NCI-H82 treated with DMSO at 0.1 percent for 48 hours (cell line): ENCODE measurements at regions not wholly inside any gene's neighbourhood (a gene's known extent, or its start where the extent isn't known, plus 50 kb on each side); places are given as distances from the start of the nearest gene placed in this dataset.
"Not testable (repeated sequence)": the region's sequence is repeated elsewhere in the genome, so short reads cannot be mapped to it uniquely, and the experiment has no call there.

Experiments used
- DNase-seq: peaks from one replicate; lab custom pipeline; 2025; ENCODE audit not compliant: unreplicated experiment; lab: John Stamatoyannopoulos, UW

GRCh38 chr5:23963449-23963848 lies 456.0 kb downstream of the PRDM9 start:
- DNase-seq = no peak

DNA sequence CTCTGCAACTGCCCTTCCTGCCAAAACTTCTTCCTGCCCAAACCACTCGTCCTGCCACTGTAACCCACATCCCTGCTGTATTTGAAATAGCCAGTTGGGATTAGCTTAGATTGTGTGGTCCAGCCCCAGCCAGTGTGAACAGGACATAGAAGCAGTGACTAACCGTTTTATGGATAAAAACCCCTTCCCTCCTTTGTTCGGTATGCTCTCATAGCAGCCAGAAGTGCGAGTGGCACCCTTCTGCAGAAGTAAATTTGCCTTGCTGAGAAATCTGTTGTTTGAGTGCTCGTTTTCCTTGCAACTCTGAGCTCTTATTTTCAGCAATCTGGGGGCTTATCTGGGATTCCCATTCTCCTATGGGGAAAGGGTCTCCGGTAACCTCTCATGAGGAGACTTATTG lies 470.0 kb downstream of the PRDM9 start:
- DNase-seq = no peak

DNA sequence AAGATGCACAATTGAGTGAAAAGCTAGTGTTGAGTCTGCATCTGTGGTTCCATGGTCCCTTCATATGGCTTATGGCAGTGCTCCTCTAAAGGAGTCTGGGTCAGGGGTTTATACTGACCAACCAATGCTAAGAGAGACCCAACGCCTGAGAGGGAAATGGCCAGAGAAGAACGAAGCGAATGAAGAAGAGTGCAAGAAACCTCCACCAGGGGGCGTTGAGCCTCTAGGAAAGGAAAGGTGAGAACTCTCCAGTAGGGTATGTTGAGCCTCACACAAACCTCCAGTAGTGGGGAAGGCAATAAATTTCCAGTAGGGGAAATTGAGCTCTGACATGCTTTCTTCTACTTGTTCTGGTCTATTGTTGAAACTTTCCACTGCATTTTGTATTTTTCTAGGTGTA lies 470.6 kb downstream of the PRDM9 start:
- DNase-seq = no peak

DNA sequence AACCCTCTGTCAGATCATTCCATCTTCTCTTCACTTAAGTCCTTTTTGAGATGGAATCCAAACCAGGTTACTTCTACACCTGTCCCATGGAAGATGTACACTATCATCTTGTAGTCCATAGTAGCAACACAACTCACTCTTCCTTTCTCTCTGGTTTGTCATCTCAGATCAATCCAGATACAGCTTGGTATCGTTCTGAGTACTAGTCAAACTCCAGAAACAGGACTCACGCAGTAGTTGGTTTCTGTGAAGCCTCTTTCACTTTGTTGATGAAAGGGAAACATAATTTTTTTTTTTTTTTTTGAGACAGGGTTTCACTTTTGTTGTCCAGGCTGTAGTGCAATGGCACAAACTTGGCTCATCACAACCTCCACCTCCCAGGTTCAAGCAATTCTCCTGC lies 484.0 kb downstream of the PRDM9 start:
- no peak for DNase-seq

DNA sequence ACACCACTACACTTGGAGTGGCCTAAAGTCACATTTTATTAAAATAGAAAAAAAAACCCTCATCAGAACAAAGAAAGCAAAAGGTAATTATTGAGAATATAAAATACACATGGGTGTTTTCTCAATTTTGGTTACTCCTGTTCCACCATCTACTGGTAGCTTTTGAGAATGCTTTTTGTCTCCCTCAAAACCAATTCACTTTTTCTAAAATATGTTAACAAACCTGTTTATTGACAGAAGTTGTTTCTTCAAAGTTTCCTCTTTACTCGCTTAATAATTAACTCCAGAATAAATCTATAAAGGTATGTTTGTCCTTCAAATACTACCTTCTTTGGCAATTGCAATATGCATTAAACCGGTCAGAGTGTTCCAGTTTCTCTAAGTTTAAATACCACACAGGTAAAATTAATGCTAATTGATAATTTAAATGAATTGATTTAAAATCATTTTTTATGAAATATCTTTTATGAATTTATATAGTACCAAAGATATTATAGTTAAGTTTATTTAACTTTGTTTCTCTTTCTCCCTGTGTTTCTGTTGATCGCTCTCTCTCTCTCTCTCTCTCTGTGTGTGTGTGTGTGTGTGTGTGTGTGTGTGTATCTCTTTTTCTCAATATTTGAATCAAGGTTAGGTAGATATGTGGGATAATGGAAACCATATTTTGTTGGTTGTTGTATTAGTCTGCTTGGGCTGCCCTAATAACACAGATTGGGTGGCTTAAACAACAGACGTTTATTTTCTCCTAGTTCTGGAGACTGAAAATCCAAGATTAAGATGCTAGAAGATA lies 487.4 kb downstream of the PRDM9 start:
- no peak for DNase-seq

DNA sequence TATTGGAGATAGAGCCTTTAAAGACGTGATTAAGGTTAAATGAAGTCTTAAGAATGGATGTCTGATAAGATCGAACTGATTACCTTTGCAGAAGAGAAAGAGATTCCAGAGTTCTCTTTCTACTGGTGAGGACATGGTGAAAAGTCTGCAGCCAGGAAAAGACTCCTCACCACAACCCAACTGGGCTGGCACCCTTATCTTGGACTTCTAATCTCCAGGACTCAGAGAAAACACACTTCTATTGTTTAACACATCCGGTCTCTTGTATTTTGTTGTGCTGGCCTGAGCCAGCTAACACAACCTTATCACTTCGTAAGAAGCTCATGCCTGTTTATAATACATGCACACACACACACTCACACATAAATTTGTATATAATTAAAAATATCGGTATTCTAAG lies 489.1 kb downstream of the PRDM9 start:
- DNase-seq = no peak

- DNase-seq = no peak
Measured at GRCh38 chr5:24005384-24005783, 498.0 kb downstream of the PRDM9 start.

GRCh38 chr5:24017710-24018109 lies 510.3 kb downstream of the PRDM9 start:
- DNase-seq = not testable (repeated sequence)

DNA sequence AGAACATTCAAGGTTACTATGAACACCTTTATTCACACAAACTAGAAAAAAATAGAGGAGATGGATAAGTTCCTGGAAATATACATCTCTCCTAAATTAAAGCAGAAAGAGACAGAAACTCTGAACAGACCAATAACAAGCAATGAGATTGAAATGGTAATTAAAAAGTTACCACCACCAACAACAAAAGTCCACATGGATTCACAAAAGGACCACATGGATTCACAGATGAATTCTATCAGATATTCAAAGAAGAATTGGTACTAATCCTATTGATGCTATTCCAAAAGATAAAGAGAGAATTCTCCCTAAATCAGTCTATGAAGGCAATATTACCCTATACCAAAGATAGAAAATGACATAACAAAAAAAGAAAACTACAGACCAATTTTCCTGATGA lies 518.9 kb downstream of the PRDM9 start:
- DNase-seq = no peak

DNA sequence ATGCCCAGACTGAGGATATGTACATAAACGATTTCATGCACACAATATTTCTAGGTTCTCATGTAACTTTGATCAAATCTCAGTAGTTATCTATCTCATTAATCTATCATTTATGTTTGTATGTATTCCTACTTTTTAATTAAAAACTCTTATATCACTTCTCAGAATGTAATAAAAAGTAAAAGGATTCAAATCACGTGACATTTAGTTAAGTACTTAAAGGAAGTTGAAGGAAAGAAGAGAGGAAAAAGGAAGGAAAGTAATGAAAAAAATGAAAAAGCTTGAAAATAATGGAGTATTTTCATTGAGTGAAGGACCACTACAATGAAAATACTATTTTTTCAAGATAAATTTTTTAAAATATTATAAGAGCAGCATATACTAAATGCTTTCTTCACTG lies 535.3 kb downstream of the PRDM9 start:
- no peak for DNase-seq

DNA sequence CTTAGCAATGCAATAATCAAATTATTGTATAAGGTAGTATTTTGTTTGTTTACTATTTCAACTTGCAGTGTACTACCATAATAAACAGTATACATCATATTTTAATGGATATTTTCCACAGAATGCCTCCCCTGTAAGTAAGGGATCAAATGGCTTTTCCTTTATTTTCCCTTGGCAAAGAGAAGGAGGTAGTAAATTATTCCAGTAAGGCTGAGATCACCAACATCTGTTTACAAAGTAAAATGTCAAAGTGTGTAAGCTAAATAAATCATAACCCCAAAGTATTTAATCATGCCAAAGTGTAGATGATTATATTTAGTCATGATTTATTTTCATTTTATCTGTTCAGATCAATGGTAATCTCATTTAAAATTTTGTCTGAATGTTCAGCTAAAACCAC lies 537.6 kb downstream of the PRDM9 start:
- DNase-seq = no peak

- DNase-seq = no peak
Measured at GRCh38 chr5:24053737-24054136, 546.3 kb downstream of the PRDM9 start.

GRCh38 chr5:24059006-24059405 lies 551.6 kb downstream of the PRDM9 start:
- no peak for DNase-seq

- DNase-seq = no peak
Measured at GRCh38 chr5:24059716-24060115, 552.3 kb downstream of the PRDM9 start.

DNA sequence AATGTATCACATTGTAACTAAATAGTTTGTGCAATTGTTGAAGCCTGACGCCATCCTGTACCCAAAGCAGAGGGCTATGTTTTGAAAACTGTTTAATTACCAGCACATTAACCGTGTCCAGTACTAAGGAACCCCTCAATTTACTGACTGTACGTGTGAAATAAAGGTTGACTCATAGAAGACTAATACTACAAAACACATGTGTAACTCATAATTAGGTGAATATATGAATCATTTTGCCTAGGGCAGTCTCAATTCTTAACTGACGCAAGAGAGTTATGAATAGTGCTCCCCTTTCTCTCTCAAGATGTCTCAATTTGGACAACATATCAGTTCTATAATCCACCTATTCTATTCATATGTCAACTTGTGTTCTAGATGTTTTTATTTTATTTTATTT lies 558.4 kb downstream of the PRDM9 start:
- no peak for DNase-seq

- no peak for DNase-seq
Measured at GRCh38 chr5:24067208-24067607, 559.8 kb downstream of the PRDM9 start.

DNA sequence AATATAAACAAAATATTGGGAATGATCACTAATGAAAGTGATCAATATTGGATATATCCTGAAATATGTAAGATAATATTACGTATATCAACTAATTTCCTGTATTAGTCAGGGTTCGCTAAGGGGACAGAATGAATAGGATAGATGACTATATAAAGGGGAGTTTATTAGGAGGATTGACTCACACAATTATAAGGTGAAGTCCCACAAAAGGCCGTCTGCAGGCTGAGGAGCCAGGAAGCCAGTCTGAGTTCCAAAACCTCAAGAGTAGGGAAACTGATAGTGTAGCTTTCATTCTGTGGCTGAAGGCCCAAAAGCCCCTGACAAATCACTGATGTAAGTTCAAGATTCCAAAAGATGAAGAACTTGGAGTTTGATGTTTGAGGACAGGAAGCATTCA lies 561.1 kb downstream of the PRDM9 start:
- no peak for DNase-seq

GRCh38 chr5:24073107-24073506 lies 565.7 kb downstream of the PRDM9 start:
- no peak for DNase-seq

DNA sequence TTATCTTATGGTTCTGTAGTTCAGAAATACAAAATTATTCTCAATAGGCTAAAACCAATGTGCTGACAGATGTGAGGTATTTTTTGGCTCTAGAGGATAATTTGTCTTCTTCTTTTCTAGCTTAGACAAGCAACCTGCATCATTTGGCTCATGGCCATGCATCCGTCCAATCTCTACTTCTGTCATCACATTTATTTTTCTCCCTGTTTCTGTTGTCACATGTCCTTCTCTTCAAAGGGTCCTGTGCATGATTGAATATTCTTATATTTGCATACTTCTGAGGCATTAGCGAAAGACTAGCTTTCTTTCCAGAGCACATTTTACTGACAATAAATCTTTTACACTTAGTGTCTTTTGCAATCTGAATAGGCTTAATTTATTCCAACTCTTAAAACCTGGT lies 564.7 kb downstream of the CDH10 start:
- no peak for DNase-seq

- DNase-seq = no peak
Measured at GRCh38 chr5:24094081-24094679, 550.6 kb downstream of the CDH10 start.

- DNase-seq = no peak
Measured at GRCh38 chr5:24102010-24102409, 542.8 kb downstream of the CDH10 start.

DNA sequence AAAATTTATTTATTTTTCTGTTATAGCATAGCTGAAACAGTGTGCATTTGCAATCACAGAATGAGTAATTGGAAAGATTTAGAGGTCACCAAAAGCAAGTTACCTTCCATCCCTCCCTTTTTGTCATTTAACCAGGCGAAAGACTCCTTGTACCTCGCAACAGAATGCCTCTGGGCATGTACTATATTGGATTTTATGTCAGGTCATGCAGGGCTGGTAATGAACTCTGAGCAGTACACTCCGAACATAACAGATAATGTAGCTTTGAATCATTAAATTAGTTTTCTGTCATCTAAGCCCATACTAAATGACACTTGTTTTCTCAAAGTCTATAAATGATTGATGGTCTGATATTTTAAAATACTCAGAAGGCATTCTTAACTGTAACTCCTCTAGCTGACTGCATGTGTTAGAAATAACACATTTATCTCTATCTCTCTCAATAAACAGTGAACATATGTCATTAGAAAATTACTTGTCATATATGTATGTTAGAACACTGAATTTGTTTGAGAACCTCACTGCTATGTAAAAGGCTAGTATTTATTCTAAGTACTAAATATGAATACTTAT lies 541.2 kb downstream of the CDH10 start:
- no peak for DNase-seq
